HepG2 (cell line): ENCODE measurements at regions not wholly inside any gene's neighbourhood (a gene's known extent, or its start where the extent isn't known, plus 50 kb on each side); places are given as distances from the start of the nearest gene placed in this dataset.

Experiments
- ATAC-seq: fragments of 200-7000 bp; cut with Tn5 transposase; 3 replicates; pipeline ENCODE4 v1.9.1; 2020; ENCODE audit warnings: mild to moderate bottlenecking, moderate library complexity
- BruUV-seq: library from RNA; stranded (reverse); fragments of 400-500 nt; replicated peaks from 2 replicates; lab custom pipeline; 2021; lab: Mats Ljungman, UMichigan
- CTCF ChIA-PET: fragments of 300-600 bp; formaldehyde crosslinking; extraction: SDS; loops from one replicate; lab custom pipeline; 2021; ENCODE audit warnings: low total read pairs, inconsistent platforms, low intra/inter-chr PET ratio; lab: Yijun Ruan, JAX
- POLR2A ChIA-PET: fragments of 350-600 bp; sonication (Branson Sonifier 250); formaldehyde crosslinking; loops from one replicate; lab custom pipeline; 2020; ENCODE audit warnings: antibody characterized with exemption, inconsistent platforms; lab: Yijun Ruan, JAX
- DNase-seq: peaks from one replicate; pipeline ENCODE4 v3.0.0-alpha.2; 2015; ENCODE audit warnings: low spot score
- FAIRE-seq: peaks from 3 replicates; lab custom pipeline; 2011; peaks lifted over from hg19 to GRCh38; lab: Jason Lieb, UNC
- H2AFZ ChIP-seq: one replicate; pipeline ENCODE4 v1.6.1; 2011; ENCODE audit warnings: low read length, inconsistent platforms
- H3K27ac ChIP-seq: fragments of 300-600 bp; 3 replicates; pipeline ENCODE4 v1.8.0; 2011; ENCODE audit warnings: mixed run types, mild to moderate bottlenecking, mixed read lengths, low read length, inconsistent platforms; ENCODE audit not compliant: insufficient read depth; ENCODE audit errors: extremely low read length
- H3K27me3 ChIP-seq, 2 experiments: fragments of 200-600 bp in 1 of 2; 2 replicates in 1 of 2; 3 replicates in 1 of 2; pipeline versions ENCODE4 v1.6.0 to v1.8.0; 2011; ENCODE audit warnings: low read length in 2 of 2, mild to moderate bottlenecking in 2 of 2, moderate library complexity in 2 of 2, inconsistent platforms in 1 of 2; ENCODE audit not compliant: insufficient read depth in 2 of 2, control insufficient read depth in 1 of 2
- H3K36me3 ChIP-seq, 2 experiments: fragments of 200-600 bp in 1 of 2; replicated peaks in 1 of 2; 2 replicates in 1 of 2; 3 replicates in 1 of 2; pipeline versions ENCODE4 v1.5.1 to v1.8.0; 2011; ENCODE audit warnings: low read length in 2 of 2, inconsistent platforms in 1 of 2; ENCODE audit not compliant: insufficient read depth in 2 of 2, control insufficient read depth in 1 of 2
- H3K4me1 ChIP-seq: 2 replicates; pipeline ENCODE4 v1.5.1; 2012; ENCODE audit warnings: low read length, inconsistent platforms; ENCODE audit not compliant: insufficient read depth
- H3K4me2 ChIP-seq: 2 replicates; pipeline ENCODE4 v1.6.0; 2011; ENCODE audit warnings: low read depth, low read length, inconsistent platforms
- H3K4me3 ChIP-seq, 3 experiments: fragments of 200-600 bp in 1 of 3; sonication (generic), shearing (Covaris generic) in 1 of 3; replicated peaks in 1 of 3; 2 replicates each; pipeline ENCODE4 v1.5.1; 2011 to 2016; ENCODE audit warnings: low read length in 3 of 3, inconsistent platforms in 2 of 3, low read depth in 2 of 3, mild to moderate bottlenecking in 2 of 3, control low read depth in 1 of 3, mixed read lengths in 1 of 3; ENCODE audit not compliant: insufficient read depth in 1 of 3
- H3K79me2 ChIP-seq: one replicate; pipeline ENCODE4 v1.6.1; 2011; ENCODE audit warnings: low read length, inconsistent platforms; ENCODE audit not compliant: insufficient read depth
- H3K9ac ChIP-seq: 2 replicates; pipeline ENCODE4 v1.6.0; 2011; ENCODE audit warnings: mild to moderate bottlenecking, low read depth, low read length, inconsistent platforms; ENCODE audit not compliant: insufficient read depth
- H3K9me3 ChIP-seq: 2 replicates; pipeline ENCODE4 v1.5.1; 2012; ENCODE audit warnings: mild to moderate bottlenecking, low read length
- H4K20me1 ChIP-seq: 2 replicates; pipeline ENCODE4 v1.6.0; 2011; ENCODE audit warnings: inconsistent platforms, mild to moderate bottlenecking, low read length, moderate library complexity; ENCODE audit not compliant: insufficient read depth
- FOXA1 ChIP-seq, 2 experiments: fragments of 450-650 bp in 1 of 2; sonication (generic) in 1 of 2; formaldehyde crosslinking in 1 of 2; IDR thresholded peaks; 2 replicates each; pipeline versions ENCODE4 v1.4.0 to v1.6.1; 2016 to 2020; ENCODE audit warnings: missing genetic modification reagents in 1 of 2
- HNF1A ChIP-seq, 2 experiments: sonication (generic) in 1 of 2; formaldehyde crosslinking in 1 of 2; IDR thresholded peaks; 2 replicates each; pipeline versions ENCODE4 v1.4.0 to v1.6.1; 2016 to 2020; ENCODE audit warnings: borderline replicate concordance in 1 of 2, low read depth in 1 of 2, mild to moderate bottlenecking in 1 of 2, missing genetic modification reagents in 1 of 2
- WGBS: methylation state at CpG from one replicate; pipeline ENCODE4 v1.1.6; 2017; ENCODE audit warnings: low lambda C conversion rate; 5-methylcytosine and 5-hydroxymethylcytosine counted together
- in situ Hi-C: cut with HindIII; loops from 2 replicates; pipeline ENCODE4 v1.10.0; 2017; ENCODE audit warnings: low pct_unique_long_range_greater_than_20kb; ENCODE audit not compliant: extremely low pct_ligation_motif_present
- intact Hi-C: fragments of 100-400 bp; cut with micrococcal nuclease; formaldehyde crosslinking; loops from one replicate; pipeline ENCODE4 v1.10.0; 2022; ENCODE audit not compliant: unreplicated experiment
- TF ChIP-seq, protein P1 (sequence below): sonication (generic); formaldehyde crosslinking; IDR thresholded peaks from 2 replicates; pipeline ENCODE4 v1.9.0; 2021; ENCODE audit warnings: missing genetic modification reagents, mild to moderate bottlenecking, borderline replicate concordance

DNA sequence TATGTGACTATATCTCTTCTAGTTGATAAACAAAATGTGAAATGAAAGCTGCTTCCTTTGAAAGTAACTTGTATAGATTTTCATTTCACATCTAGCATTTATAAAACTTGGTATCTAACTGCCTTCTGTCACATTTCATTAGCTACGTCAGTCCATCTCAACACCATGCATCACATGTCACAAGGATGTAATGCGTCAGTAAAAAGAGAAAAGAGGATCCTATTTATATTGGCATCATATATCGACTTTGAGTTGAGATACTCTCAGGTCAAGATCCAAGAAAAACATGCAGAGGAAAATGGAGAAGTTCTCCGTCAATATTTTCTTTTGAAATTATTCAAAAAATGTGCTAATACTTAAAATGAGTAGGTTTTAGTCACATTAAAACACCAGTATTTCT lies 1211.2 kb downstream of the EFNA5 start:
- POLR2A ChIA-PET = no interaction called here
- intact Hi-C loops = no loop called here
- FAIRE-seq = no peak

More for the DNA sequence above, 1211.2 kb downstream of the EFNA5 start:
- Histone ChIP-seq H3K79me2 (no peaks in the 10 kb centered on the region), H3K27me3 (no peaks in the 10 kb centered on the region), H3K9me3 (no peaks in the 10 kb centered on the region), H4K20me1 (no peaks in the 10 kb centered on the region), H3K4me3 (no peak overlapping the region), H3K36me3 (no peaks in the 10 kb centered on the region), H3K4me1 (no peaks in the 10 kb centered on the region), H3K9ac (no peak overlapping the region), H3K27ac (no peak overlapping the region), H2AFZ (no peak overlapping the region), H3K4me2 (no peak overlapping the region)
- DNase-seq = no peak
- no TSS peak for BruUV-seq
- WGBS = 5% methylated on average over 4 of the region's 4 CpGs
- no peak for TF ChIP-seq HNF1A (IDR thresholded peaks at IDR 0.05; ENCODE audit: low read depth)
- TF ChIP-seq HNF1A (CRISPR knock-in tag; IDR thresholded peaks at IDR 0.05; ENCODE audit: borderline replicate concordance) = no peak
- TF ChIP-seq, protein P1, sequence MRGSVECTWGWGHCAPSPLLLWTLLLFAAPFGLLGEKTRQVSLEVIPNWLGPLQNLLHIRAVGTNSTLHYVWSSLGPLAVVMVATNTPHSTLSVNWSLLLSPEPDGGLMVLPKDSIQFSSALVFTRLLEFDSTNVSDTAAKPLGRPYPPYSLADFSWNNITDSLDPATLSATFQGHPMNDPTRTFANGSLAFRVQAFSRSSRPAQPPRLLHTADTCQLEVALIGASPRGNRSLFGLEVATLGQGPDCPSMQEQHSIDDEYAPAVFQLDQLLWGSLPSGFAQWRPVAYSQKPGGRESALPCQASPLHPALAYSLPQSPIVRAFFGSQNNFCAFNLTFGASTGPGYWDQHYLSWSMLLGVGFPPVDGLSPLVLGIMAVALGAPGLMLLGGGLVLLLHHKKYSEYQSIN (CRISPR knock-in tag) = no peak
- no peak for TF ChIP-seq FOXA1 (IDR thresholded peaks at IDR 0.05)
- TF ChIP-seq FOXA1 (CRISPR knock-in tag; IDR thresholded peaks at IDR 0.05) = no peak
- in situ Hi-C loops = no loop called here
- CTCF ChIA-PET = no interaction called here
- no peak for ATAC-seq
